Activated naive CD4-positive, alpha-beta T cell (primary cell): ENCODE measurements at regions not wholly inside any gene's neighbourhood (a gene's known extent, or its start where the extent isn't known, plus 50 kb on each side); places are given as distances from the start of the nearest gene placed in this dataset.

Source experiments
- DNase-seq, 4 experiments: peaks; one replicate each; lab custom pipeline; 2025; lab: John Stamatoyannopoulos, UW

DNA sequence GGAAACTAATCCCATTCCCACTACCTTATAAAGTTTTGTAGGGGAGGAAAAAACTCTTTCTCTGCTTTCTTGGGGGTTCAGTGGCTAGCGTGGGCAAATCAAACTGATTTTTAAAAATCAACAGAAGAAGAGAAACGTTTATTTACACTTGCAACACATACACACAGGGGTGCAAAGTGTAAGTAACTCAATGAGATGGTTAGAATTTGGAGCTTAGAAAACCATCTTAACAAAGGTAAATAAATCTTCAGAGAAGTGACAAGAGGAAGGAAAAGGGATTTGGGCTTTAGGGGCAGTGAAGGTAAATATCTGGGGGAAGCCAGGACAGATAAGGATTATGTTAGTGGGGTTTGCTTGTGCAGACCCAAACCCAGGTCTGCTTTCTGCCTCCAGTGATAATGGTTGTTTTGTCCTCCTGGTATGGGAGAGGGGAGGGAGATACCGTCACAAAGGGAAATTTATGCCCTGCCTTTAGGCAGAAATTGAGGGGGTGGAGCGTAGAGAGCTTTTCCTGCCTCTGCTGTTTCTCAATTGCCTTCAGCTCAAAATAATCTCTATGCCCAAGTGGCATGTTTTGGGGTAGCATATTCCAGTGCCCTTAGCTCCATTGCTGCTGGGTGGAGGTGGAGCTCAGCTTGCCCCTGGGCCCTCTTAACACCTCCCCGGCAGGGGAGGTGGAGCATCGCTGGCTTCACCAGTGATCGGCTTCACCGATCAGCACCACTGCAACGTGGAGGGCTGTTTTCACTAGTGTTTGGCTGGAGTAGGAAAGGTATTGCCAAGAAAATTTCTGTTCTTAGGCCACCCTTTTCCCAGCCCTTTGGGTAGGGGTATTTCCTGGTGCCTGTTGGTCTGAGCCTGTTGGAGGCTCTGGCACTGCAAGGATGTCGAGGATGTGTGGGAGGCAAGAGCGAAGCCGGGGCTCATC lies 92.2 kb downstream of the TEX51 start:
- DNase-seq, result no peak

DNA sequence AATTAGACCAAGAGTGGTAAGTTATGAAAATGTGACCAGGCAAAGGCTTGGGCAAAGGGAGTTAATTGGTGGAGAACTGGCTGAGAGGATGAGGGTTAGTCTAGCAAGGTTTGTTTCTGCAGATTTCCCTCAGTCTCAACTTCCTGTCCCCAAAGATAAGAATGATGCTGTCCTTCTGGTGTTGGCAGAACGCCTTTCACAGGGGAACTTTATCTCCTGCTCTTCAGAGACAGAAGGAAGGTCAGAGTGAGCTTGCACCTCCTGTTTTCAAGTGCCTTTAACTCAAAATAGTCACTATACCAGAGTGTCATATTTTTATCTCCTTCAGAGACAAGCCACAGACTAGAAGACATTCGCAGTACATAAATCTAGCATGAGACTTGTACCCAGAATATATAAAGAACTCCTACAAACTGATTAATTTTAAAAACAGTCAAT lies 95.7 kb downstream of the TEX51 start:
- DNase-seq, result no peak

GRCh38 chr2:126995621-126996377 lies 97.1 kb downstream of the TEX51 start:
- DNase-seq, result no peak

DNA sequence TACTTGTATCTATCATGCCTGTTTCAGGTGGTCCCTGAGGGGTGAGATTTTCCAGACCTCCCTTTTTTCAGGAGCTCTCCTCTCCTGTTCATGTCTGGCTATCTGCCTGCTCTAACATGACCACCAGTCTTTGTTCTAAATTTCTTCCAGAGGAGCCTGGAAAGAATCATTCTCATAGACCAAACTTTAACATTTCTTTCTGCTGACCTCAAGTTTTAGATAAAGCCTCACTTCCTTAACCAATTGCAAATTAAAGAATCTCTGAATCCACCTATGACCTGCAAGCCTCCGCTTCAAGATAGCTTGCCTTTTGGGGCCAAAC lies 97.6 kb downstream of the TEX51 start:
- no peak for DNase-seq
